Kidney (tissue), 13 donors: ENCODE measurements at regions not wholly inside any gene's neighbourhood (a gene's known extent, or its start where the extent isn't known, plus 50 kb on each side); places are given as distances from the start of the nearest gene placed in this dataset.

ENCODE experiments used
- DNase-seq, 5 donors: peaks; one replicate each; pipeline ENCODE4 v3.0.0-alpha.2; 2013 to 2020
- FAIRE-seq: peaks from 2 replicates; lab custom pipeline; 2012; peaks lifted over from hg19 to GRCh38; lab: Jason Lieb, UNC
- H3K27ac ChIP-seq, 2 donors: one replicate each; pipeline ENCODE4 v1.7.0; 2013; ENCODE audit warnings: low read depth in 2 of 2, low read length in 2 of 2, inconsistent platforms in 1 of 2
- H3K27me3 ChIP-seq: one replicate; pipeline ENCODE4 v1.7.1; 2013; ENCODE audit warnings: low read length, inconsistent platforms; ENCODE audit not compliant: control insufficient read depth, insufficient read depth
- H3K36me3 ChIP-seq, 3 donors: one replicate each; pipeline versions ENCODE4 v1.7.0 to v1.7.1; 2013; ENCODE audit warnings: low read length in 3 of 3, control low read depth in 1 of 3, inconsistent platforms in 1 of 3; ENCODE audit not compliant: insufficient read depth in 3 of 3, control insufficient read depth in 2 of 3
- H3K4me1 ChIP-seq, 3 donors: one replicate each; pipeline versions ENCODE4 v1.7.0 to v1.7.1; 2013; ENCODE audit warnings: low read length in 3 of 3, inconsistent platforms in 1 of 3, low read depth in 1 of 3; ENCODE audit not compliant: control insufficient read depth in 2 of 3, insufficient read depth in 2 of 3
- H3K4me3 ChIP-seq, 3 donors: one replicate each; pipeline versions ENCODE4 v1.7.0 to v1.8.1; 2013; ENCODE audit warnings: low read length in 3 of 3, control low read depth in 1 of 3, inconsistent platforms in 1 of 3
- H3K9ac ChIP-seq, 3 donors: one replicate each; pipeline versions ENCODE4 v1.7.0 to v1.7.1; 2013; ENCODE audit warnings: low read length in 3 of 3, control low read depth in 1 of 3, inconsistent platforms in 1 of 3
- H3K9me3 ChIP-seq, 3 donors: one replicate each; pipeline versions ENCODE4 v1.7.0 to v1.7.1; 2013; ENCODE audit warnings: low read length in 3 of 3, control low read depth in 1 of 3, inconsistent platforms in 1 of 3; ENCODE audit not compliant: control insufficient read depth in 2 of 3, insufficient read depth in 1 of 3
- intact Hi-C: fragments of 100-400 bp; cut with DNase I; formaldehyde crosslinking; loops from one replicate; pipeline ENCODE4 v1.11.1; 2022
- TF ChIP-seq, protein P1 (sequence below): IDR thresholded peaks from 3 replicates; pipeline ENCODE4 v1.5.1; 2012; ENCODE audit warnings: mild to moderate bottlenecking, moderate library complexity, borderline replicate concordance; ENCODE audit not compliant: insufficient read depth; ENCODE audit errors: extremely low read depth
- donor health status: control.
- donor health status: control.
- donor health status: control.
- donor health status: control.
- donor health status: control.
- donor health status: DM: yes; HTN: yes; CAD: no.
- donor health status: Normal renal cell carcinoma (clear cell type).

DNA sequence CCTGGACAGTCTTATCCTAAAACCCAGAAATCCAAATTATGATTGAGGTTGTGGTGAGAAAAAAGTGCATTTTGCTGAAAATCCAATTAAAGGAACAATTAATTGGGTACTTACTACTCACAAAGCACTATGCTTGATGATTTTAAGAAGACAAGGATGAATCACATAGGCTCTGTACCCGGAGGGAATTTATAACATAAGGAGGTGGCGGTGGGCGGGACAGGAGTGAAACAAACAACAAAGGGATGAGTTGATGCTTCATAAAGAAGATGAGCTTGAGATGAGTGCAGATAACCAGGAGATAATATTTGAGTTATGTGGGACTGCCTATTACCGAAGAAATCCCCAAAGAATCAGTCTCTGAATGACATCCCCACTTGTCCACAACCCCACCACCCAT is 171.1 kb upstream of the FZD8 start:
- no peak for DNase-seq
- intact Hi-C loops: no loop called here
- TF ChIP-seq, protein P1, sequence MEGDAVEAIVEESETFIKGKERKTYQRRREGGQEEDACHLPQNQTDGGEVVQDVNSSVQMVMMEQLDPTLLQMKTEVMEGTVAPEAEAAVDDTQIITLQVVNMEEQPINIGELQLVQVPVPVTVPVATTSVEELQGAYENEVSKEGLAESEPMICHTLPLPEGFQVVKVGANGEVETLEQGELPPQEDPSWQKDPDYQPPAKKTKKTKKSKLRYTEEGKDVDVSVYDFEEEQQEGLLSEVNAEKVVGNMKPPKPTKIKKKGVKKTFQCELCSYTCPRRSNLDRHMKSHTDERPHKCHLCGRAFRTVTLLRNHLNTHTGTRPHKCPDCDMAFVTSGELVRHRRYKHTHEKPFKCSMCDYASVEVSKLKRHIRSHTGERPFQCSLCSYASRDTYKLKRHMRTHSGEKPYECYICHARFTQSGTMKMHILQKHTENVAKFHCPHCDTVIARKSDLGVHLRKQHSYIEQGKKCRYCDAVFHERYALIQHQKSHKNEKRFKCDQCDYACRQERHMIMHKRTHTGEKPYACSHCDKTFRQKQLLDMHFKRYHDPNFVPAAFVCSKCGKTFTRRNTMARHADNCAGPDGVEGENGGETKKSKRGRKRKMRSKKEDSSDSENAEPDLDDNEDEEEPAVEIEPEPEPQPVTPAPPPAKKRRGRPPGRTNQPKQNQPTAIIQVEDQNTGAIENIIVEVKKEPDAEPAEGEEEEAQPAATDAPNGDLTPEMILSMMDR: no peak
- no peak overlapping the region for H3K4me3 ChIP-seq
- no peak overlapping the region for H3K27ac ChIP-seq
- no peaks in the 10 kb centered on the region for H3K4me1 ChIP-seq
- H3K9me3 ChIP-seq: no peaks in the 10 kb centered on the region
- H3K27me3 ChIP-seq: no peaks in the 10 kb centered on the region
- no peak for FAIRE-seq
- H3K9ac ChIP-seq: no peak overlapping the region
- no peaks in the 10 kb centered on the region for H3K36me3 ChIP-seq

DNA sequence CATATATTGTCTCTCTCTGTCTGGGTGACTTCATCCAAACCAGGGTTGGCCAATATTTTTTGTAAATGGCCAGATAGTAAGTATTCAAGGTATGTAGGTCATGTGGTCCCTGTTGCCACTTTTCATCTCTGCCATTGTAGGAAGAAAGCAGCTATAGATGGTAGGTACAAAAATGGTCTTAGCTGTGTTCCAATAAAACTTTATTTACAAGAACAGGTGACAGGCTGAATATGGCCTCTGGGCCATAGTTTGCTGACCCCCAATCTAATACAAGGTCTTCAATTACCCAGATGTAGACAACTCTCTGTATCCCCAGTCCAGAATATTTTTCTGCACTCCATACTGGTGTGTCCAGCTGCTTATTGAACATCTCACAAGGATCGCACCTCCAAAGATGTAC is 166.2 kb upstream of the FZD8 start:
- no peak overlapping the region for H3K9ac ChIP-seq
- TF ChIP-seq, protein P1: no peak
- DNase-seq (no peak), FAIRE-seq (no peak)
- H3K9me3 ChIP-seq: no peaks in the 10 kb centered on the region
- H3K4me3 ChIP-seq: no peak overlapping the region
- no peaks in the 10 kb centered on the region for H3K36me3 ChIP-seq
- intact Hi-C loops: no loop called here
- H3K27me3 ChIP-seq: no peaks in the 10 kb centered on the region
- H3K27ac ChIP-seq: no peak overlapping the region
- H3K4me1 ChIP-seq: no peaks in the 10 kb centered on the region

DNA sequence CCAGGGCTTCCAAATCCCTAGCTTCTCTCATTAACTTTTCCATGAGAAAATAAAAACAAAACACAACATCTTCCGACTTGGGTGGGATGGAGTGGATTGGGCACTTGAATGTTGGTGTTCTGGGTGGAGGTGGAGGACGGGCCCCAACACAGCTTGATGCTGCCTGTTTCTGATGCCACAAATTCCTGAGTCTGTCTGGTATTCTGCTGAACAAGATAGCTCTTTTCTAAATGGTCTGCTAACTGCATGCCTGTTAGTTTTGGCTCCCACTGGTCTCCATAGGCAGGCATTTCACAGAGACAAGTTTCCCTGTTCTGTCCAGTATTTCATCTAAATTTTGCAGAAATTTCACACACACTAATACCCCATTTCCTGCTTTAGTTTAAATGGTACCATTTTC is 160.9 kb upstream of the FZD8 start:
- intact Hi-C loops: no loop called here
- Histone ChIP-seq H3K9me3 (no peaks in the 10 kb centered on the region), H3K27ac (no peak overlapping the region), H3K9ac (no peak overlapping the region), H3K27me3 (no peaks in the 10 kb centered on the region), H3K4me1 (no peaks in the 10 kb centered on the region), H3K4me3 (no peak overlapping the region), H3K36me3 (no peaks in the 10 kb centered on the region)
- DNase-seq: no peak
- FAIRE-seq: no peak
- TF ChIP-seq, protein P1: no peak

DNA sequence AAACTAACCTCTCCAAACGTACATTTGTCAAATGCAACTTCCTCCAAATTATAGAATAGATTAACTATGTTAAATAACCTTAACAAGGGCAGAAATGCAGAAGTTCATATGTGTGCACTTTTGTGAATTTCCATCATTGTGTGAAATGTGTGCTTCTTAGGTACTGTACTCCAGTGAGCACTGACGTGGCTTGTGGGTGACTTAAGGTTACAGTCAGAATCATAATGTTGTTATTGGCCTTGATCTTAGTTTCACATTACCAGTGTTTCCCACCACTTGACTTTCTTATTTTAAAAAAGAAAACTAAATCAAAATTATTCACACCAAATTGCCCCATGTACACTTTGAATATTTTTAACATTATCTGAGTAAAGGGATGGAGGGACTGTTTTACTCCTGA is 155.1 kb upstream of the FZD8 start:
- no peaks in the 10 kb centered on the region for H3K9me3 ChIP-seq
- H3K27ac ChIP-seq: no peak overlapping the region
- no peaks in the 10 kb centered on the region for H3K36me3 ChIP-seq
- TF ChIP-seq, protein P1: no peak
- H3K9ac ChIP-seq: no peak overlapping the region
- FAIRE-seq: no peak
- H3K27me3 ChIP-seq: no peaks in the 10 kb centered on the region
- no peak for DNase-seq
- H3K4me1 ChIP-seq: no peaks in the 10 kb centered on the region
- no peak overlapping the region for H3K4me3 ChIP-seq
- intact Hi-C loops: no loop called here
